H1 (cell line): ENCODE measurements at regions not wholly inside any gene's neighbourhood (a gene's known extent, or its start where the extent isn't known, plus 50 kb on each side); places are given as distances from the start of the nearest gene placed in this dataset.

Experiments
- CTCF ChIA-PET: fragments of 300-600 bp; sonication (Branson Sonifier 250); formaldehyde crosslinking; loops from one replicate; lab custom pipeline; 2021; ENCODE audit not compliant: partially characterized antibody; lab: Charles Lee
- POLR2A ChIA-PET: fragments of 300-600 bp; sonication (Branson Sonifier 250); formaldehyde crosslinking; loops from one replicate; lab custom pipeline; 2021; ENCODE audit warnings: inconsistent platforms; ENCODE audit not compliant: partially characterized antibody; lab: Charles Lee
- DNase-seq, 2 experiments: peaks; one replicate each; pipeline versions ENCODE4 v3.0.0 to v3.0.0-alpha.2; 2010 to 2022; ENCODE audit warnings: low spot score in 2 of 2, low read depth in 1 of 2, mixed read lengths in 1 of 2
- FAIRE-seq: peaks from 2 replicates; lab custom pipeline; 2011; peaks lifted over from hg19 to GRCh38; lab: Jason Lieb, UNC
- H2AFZ ChIP-seq: 2 replicates; pipeline ENCODE4 v1.8.1; 2012; ENCODE audit warnings: low read length, inconsistent platforms
- H2AK5ac ChIP-seq: 2 replicates; pipeline ENCODE4 v1.6.1; 2013; ENCODE audit warnings: low read depth, low read length
- H2BK120ac ChIP-seq: replicated peaks from 2 replicates; pipeline ENCODE3; 2013; ENCODE audit warnings: low read depth, low read length, inconsistent platforms
- H2BK12ac ChIP-seq: 2 replicates; pipeline ENCODE4 v1.6.1; 2013; ENCODE audit warnings: low read depth, low read length
- H2BK15ac ChIP-seq: 2 replicates; pipeline ENCODE4 v1.6.1; 2013; ENCODE audit warnings: low read length
- H2BK20ac ChIP-seq: 2 replicates; pipeline ENCODE4 v1.6.1; 2013; ENCODE audit warnings: low read length
- H2BK5ac ChIP-seq: 2 replicates; pipeline ENCODE4 v1.6.1; 2013; ENCODE audit warnings: low read depth, low read length
- H3K14ac ChIP-seq: 2 replicates; pipeline ENCODE4 v1.6.1; 2013; ENCODE audit warnings: inconsistent platforms; ENCODE audit not compliant: insufficient read length
- H3K18ac ChIP-seq: 2 replicates; pipeline ENCODE4 v1.6.1; 2013; ENCODE audit warnings: low read length; ENCODE audit errors: extremely low read depth
- H3K23ac ChIP-seq: 2 replicates; pipeline ENCODE4 v1.6.1; 2013; ENCODE audit warnings: inconsistent platforms; ENCODE audit not compliant: insufficient read length
- H3K23me2 ChIP-seq: 2 replicates; pipeline ENCODE4 v1.6.1; 2013; ENCODE audit warnings: low read depth, low read length
- H3K27ac ChIP-seq: 2 replicates; pipeline ENCODE4 v1.6.1; 2011; ENCODE audit warnings: low read depth, low read length, inconsistent platforms
- H3K27me3 ChIP-seq, 4 experiments: replicated peaks in 1 of 4; 1 replicate in 1 of 4; 2 replicates in 3 of 4; pipeline versions ENCODE4 v1.6.1 to v1.8.1; 2011 to 2013; ENCODE audit warnings: low read length in 3 of 4, mild to moderate bottlenecking in 3 of 4, inconsistent platforms in 2 of 4, mixed read lengths in 2 of 4, moderate library complexity in 1 of 4; ENCODE audit not compliant: control insufficient read depth in 3 of 4, insufficient read depth in 3 of 4; ENCODE audit errors: extremely low read depth in 1 of 4
- H3K36me3 ChIP-seq, 4 experiments: 2 replicates each; pipeline versions ENCODE4 v1.6.1 to v1.8.1; 2011 to 2013; ENCODE audit warnings: mild to moderate bottlenecking in 4 of 4, low read length in 3 of 4, moderate library complexity in 2 of 4, control low read depth in 1 of 4, inconsistent platforms in 1 of 4; ENCODE audit not compliant: insufficient read depth in 4 of 4, control insufficient read depth in 2 of 4
- H3K4ac ChIP-seq: replicated peaks from 2 replicates; pipeline ENCODE3; 2013; ENCODE audit warnings: low read length, low read depth, mixed read lengths, inconsistent platforms; ENCODE audit not compliant: insufficient read length
- H3K4me1 ChIP-seq, 4 experiments: replicated peaks in 1 of 4; 1 replicate in 1 of 4; 2 replicates in 3 of 4; pipeline versions ENCODE4 v1.6.1 to v1.8.1; 2011 to 2013; ENCODE audit warnings: low read length in 3 of 4, inconsistent platforms in 2 of 4, mixed read lengths in 1 of 4; ENCODE audit not compliant: insufficient read depth in 4 of 4, control insufficient read depth in 3 of 4
- H3K4me2 ChIP-seq, 2 experiments: 2 replicates each; pipeline versions ENCODE4 v1.6.1 to v1.8.1; 2011 to 2013; ENCODE audit warnings: low read depth in 2 of 2, low read length in 2 of 2, control low read depth in 1 of 2, inconsistent platforms in 1 of 2, mild to moderate bottlenecking in 1 of 2; ENCODE audit not compliant: insufficient read depth in 1 of 2
- H3K4me3 ChIP-seq, 4 experiments: fragments of 200-600, 300-600 bp in 1 of 4; sonication (generic), shearing (Covaris generic), sonication (Bioruptor Twin) in 1 of 4; 2 replicates each; pipeline versions ENCODE4 v1.5.1 to v1.8.1; 2011 to 2016; ENCODE audit warnings: low read length in 4 of 4, low read depth in 3 of 4, control low read depth in 2 of 4, inconsistent platforms in 2 of 4, mild to moderate bottlenecking in 2 of 4, mixed read lengths in 1 of 4, moderate library complexity in 1 of 4; ENCODE audit not compliant: insufficient read depth in 2 of 4; ENCODE audit errors: extremely low read depth in 1 of 4
- H3K56ac ChIP-seq: replicated peaks from 2 replicates; pipeline ENCODE3; 2013; ENCODE audit warnings: low read depth, mild to moderate bottlenecking, mixed read lengths, low read length, inconsistent platforms; ENCODE audit not compliant: insufficient read length
- H3K79me1 ChIP-seq: 2 replicates; pipeline ENCODE4 v1.6.1; 2013; ENCODE audit warnings: low read depth, low read length, control low read depth
- H3K79me2 ChIP-seq, 2 experiments: 2 replicates each; pipeline versions ENCODE4 v1.6.1 to v1.8.1; 2012 to 2013; ENCODE audit warnings: low read length in 2 of 2, mild to moderate bottlenecking in 2 of 2, inconsistent platforms in 1 of 2; ENCODE audit not compliant: insufficient read depth in 2 of 2, control insufficient read depth in 1 of 2
- H3K9ac ChIP-seq, 4 experiments: replicated peaks in 1 of 4; 1 replicate in 1 of 4; 2 replicates in 3 of 4; pipeline versions ENCODE4 v1.6.1 to v1.8.1; 2011 to 2013; ENCODE audit warnings: low read depth in 3 of 4, low read length in 3 of 4, control low read depth in 2 of 4, mild to moderate bottlenecking in 2 of 4, moderate library complexity in 2 of 4, inconsistent platforms in 1 of 4; ENCODE audit errors: extremely low read depth in 1 of 4
- H3K9me3 ChIP-seq, 2 experiments: 2 replicates each; pipeline versions ENCODE4 v1.6.1 to v1.8.1; 2012 to 2013; ENCODE audit warnings: mild to moderate bottlenecking in 2 of 2, moderate library complexity in 2 of 2, control low read depth in 1 of 2, inconsistent platforms in 1 of 2, low read depth in 1 of 2, low read length in 1 of 2, mixed read lengths in 1 of 2; ENCODE audit not compliant: insufficient read depth in 2 of 2
- H4K20me1 ChIP-seq, 2 experiments: replicated peaks in 1 of 2; 2 replicates each; pipeline versions ENCODE3 to v1.8.1; 2011 to 2013; ENCODE audit warnings: inconsistent platforms in 2 of 2, low read length in 2 of 2, mild to moderate bottlenecking in 1 of 2; ENCODE audit not compliant: insufficient read depth in 2 of 2, control insufficient read depth in 1 of 2
- H4K5ac ChIP-seq: 2 replicates; pipeline ENCODE4 v1.6.1; 2013; ENCODE audit warnings: low read length, low read depth, mixed read lengths, inconsistent platforms; ENCODE audit not compliant: insufficient read length
- H4K8ac ChIP-seq: 2 replicates; pipeline ENCODE4 v1.8.0; 2013; ENCODE audit warnings: mild to moderate bottlenecking, moderate library complexity, low read length, inconsistent platforms; ENCODE audit not compliant: insufficient read depth; ENCODE audit errors: extremely low read depth
- H4K91ac ChIP-seq: replicated peaks from 2 replicates; pipeline ENCODE3; 2013; ENCODE audit warnings: low read length, mixed read lengths, inconsistent platforms; ENCODE audit not compliant: insufficient read length
- ATF2 ChIP-seq: IDR thresholded peaks from 2 replicates; pipeline ENCODE4 v1.6.1; 2012; ENCODE audit warnings: low read length, inconsistent platforms
- CTBP2 ChIP-seq: IDR thresholded peaks from 2 replicates; pipeline ENCODE4 v1.7.0; 2011; ENCODE audit warnings: borderline replicate concordance, mild to moderate bottlenecking, moderate library complexity, mixed read lengths, low read length; ENCODE audit not compliant: insufficient read depth, insufficient read length
- EZH2 ChIP-seq: fragments of 200-600 bp; sonication (generic); IDR thresholded peaks from 2 replicates; pipeline ENCODE4 v1.7.1; 2012; ENCODE audit warnings: low read depth, mild to moderate bottlenecking, moderate library complexity, low read length, inconsistent platforms; ENCODE audit not compliant: severe bottlenecking
- GTF2F1 ChIP-seq: IDR thresholded peaks from 2 replicates; pipeline ENCODE4 v1.6.1; 2012; ENCODE audit warnings: low read depth, low read length, improper control_type of control experiment, borderline replicate concordance
- NANOG ChIP-seq: IDR thresholded peaks from 2 replicates; pipeline ENCODE4 v1.6.1; 2011; ENCODE audit warnings: low read length, low read depth, mild to moderate bottlenecking, inconsistent platforms; ENCODE audit not compliant: insufficient read depth, poor library complexity, severe bottlenecking
- POU5F1 ChIP-seq: IDR thresholded peaks from 2 replicates; pipeline ENCODE4 v1.6.1; 2011; ENCODE audit warnings: low read depth, mild to moderate bottlenecking, low read length, moderate library complexity
- SP1 ChIP-seq: IDR thresholded peaks from 2 replicates; pipeline ENCODE4 v1.6.1; 2011; ENCODE audit warnings: low read depth, low read length
- SRF ChIP-seq: IDR thresholded peaks from 2 replicates; pipeline ENCODE4 v1.6.1; 2011; ENCODE audit warnings: mild to moderate bottlenecking, low read depth, low read length, moderate library complexity
- WGBS, 2 experiments: shearing (Covaris generic) in 1 of 2; methylation state at CpG; one replicate each; pipeline versions ENCODE4 v1.1.6 to v1.1.7; 2013 to 2015; ENCODE audit warnings: low lambda C conversion rate in 2 of 2, mixed read lengths in 2 of 2, inconsistent platforms in 1 of 2, low coverage in 1 of 2, missing lambda C conversion rate in 1 of 2; ENCODE audit not compliant: insufficient replicate concordance in 2 of 2, insufficient coverage in 1 of 2, insufficient read length in 1 of 2; ENCODE audit errors: extremely low coverage in 1 of 2, missing lambda C conversion rate in 1 of 2; 5-methylcytosine and 5-hydroxymethylcytosine counted together

GRCh38 chr16:17524656-17525055, 53.9 kb upstream of the XYLT1 start:
- Histone ChIP-seq H4K20me1 (no peaks in the 10 kb centered on the region), H4K5ac (no peak overlapping the region), H3K4ac (no peak overlapping the region), H2AFZ (no peak overlapping the region), H3K4me1 (no peaks in the 10 kb centered on the region), H3K79me2 (no peaks in the 10 kb centered on the region), H3K27ac (no peak overlapping the region), H2BK5ac (no peak overlapping the region), H3K4me3 (no peak overlapping the region), H4K8ac (no peak overlapping the region), H3K14ac (no peak overlapping the region), H3K56ac (no peak overlapping the region), H3K36me3 (no peaks in the 10 kb centered on the region), H4K91ac (no peak overlapping the region), H2BK15ac (no peak overlapping the region), H3K9ac (no peak overlapping the region), H3K79me1 (no peaks in the 10 kb centered on the region), H3K9me3 (peaks cover 0 to under 1% of the 10 kb centered on the region in 2 experiments; a peak in 1 of 4 replicates), H3K23ac (no peak overlapping the region), H2AK5ac (no peak overlapping the region), H2BK20ac (no peak overlapping the region), H2BK12ac (no peak overlapping the region), H3K23me2 (no peaks in the 10 kb centered on the region), H3K27me3 (peaks cover 0 to 2% (median 0%) of the 10 kb centered on the region in 4 experiments; a peak in 1 of 7 replicates), H3K18ac (no peak overlapping the region), H3K4me2 (no peak overlapping the region), H2BK120ac (no peak overlapping the region)
- POLR2A ChIA-PET = no interaction called here
- CTCF ChIA-PET = no interaction called here
- DNase-seq (no peak), FAIRE-seq (no peak)
- 88% methylated on average over 7 of the region's 7 CpGs; no CpG with 5 or more reads in 1 of the 2 experiments for WGBS, 2 experiments
- no peak for TF ChIP-seq SP1
- TF ChIP-seq CTBP2 = no peak
- no peak for TF ChIP-seq EZH2
- TF ChIP-seq ATF2 = no peak
- no peak for TF ChIP-seq GTF2F1
- no peak for TF ChIP-seq POU5F1
- no peak for TF ChIP-seq NANOG
- TF ChIP-seq SRF = no peak
